ENCODE measurements at regions not wholly inside any gene's neighbourhood (a gene's known extent, or its start where the extent isn't known, plus 50 kb on each side); places are given as distances from the start of the nearest gene placed in this dataset.
"Not testable (repeated sequence)": the region's sequence is repeated elsewhere in the genome, so short reads cannot be mapped to it uniquely, and the experiment has no call there.

DNA sequence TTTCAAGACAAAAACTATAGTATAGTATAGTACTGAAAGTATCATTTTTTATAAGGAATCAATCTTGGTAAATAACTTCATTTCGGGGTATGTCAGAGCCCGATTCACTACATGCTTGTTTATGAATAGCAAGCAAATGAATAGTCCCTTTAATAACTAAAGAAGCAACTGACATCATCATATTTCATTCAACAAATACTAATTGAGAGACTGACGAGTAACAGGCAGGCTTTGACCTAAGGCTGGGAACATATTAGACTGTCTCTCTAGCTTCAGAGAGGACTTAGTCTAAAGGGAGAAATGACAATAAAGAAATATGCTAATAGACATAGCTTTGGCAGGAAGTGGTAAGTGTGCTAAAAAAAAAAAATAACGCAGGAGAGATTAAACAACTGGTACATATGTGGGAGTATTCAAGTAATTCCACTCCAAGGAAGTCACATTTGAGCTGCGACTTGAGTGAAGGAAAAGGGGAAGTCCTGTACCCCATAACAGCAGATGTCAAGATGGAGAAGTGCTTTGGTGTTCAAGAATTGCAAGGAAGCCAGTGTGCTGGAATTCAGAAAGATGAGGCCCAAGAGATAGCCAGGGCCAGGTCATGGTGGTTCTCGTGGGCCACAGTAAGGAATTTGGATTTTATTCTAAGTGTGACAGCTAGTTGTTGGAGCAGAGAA, 284.9 kb downstream of the FBXO8 start:
- POLR2A ChIA-PET (ENCODE audit: partially characterized antibody) = no interaction called here
- WGBS, 2 experiments (ENCODE audit: extremely low coverage in 1 of 2, insufficient coverage in 1 of 2, insufficient read length in 1 of 2, insufficient replicate concordance in 2 of 2, low coverage in 1 of 2, low lambda C conversion rate in 2 of 2, missing lambda C conversion rate in 1 of 2) = 94% methylated on average over 6 of the region's 6 CpGs; no CpG with 5 or more reads in 1 of the 2 experiments
- Histone ChIP-seq H3K27me3 (replicated peaks in 1 of 4; ENCODE audit: control insufficient read depth in 3 of 4, extremely low read depth in 1 of 4, insufficient read depth in 3 of 4, low read length in 3 of 4) (no peaks in the 10 kb centered on the region), H3K4me2 (ENCODE audit: insufficient read depth in 1 of 2, low read depth in 2 of 2, low read length in 2 of 2) (no peak overlapping the region), H3K18ac (ENCODE audit: extremely low read depth, low read length) (no peak overlapping the region), H3K23me2 (ENCODE audit: low read depth, low read length) (no peaks in the 10 kb centered on the region), H3K9me3 (ENCODE audit: insufficient read depth in 2 of 2, low read depth in 1 of 2, low read length in 1 of 2) (no peaks in the 10 kb centered on the region), H3K27ac (ENCODE audit: low read depth, low read length) (no peak overlapping the region), H3K9ac (replicated peaks in 1 of 4; ENCODE audit: extremely low read depth in 1 of 4, low read depth in 3 of 4, low read length in 3 of 4) (no peak overlapping the region), H4K5ac (ENCODE audit: insufficient read length, low read depth, low read length) (no peak overlapping the region), H3K79me2 (ENCODE audit: control insufficient read depth in 1 of 2, insufficient read depth in 2 of 2, low read length in 2 of 2) (no peaks in the 10 kb centered on the region), H3K14ac (ENCODE audit: insufficient read length) (no peak overlapping the region), H4K20me1 (replicated peaks in 1 of 2; ENCODE audit: control insufficient read depth in 1 of 2, insufficient read depth in 2 of 2, low read length in 2 of 2) (no peaks in the 10 kb centered on the region), H3K4me3 (ENCODE audit: extremely low read depth in 1 of 4, insufficient read depth in 2 of 4, low read depth in 3 of 4, low read length in 4 of 4) (no peak overlapping the region), H3K36me3 (ENCODE audit: control insufficient read depth in 2 of 4, insufficient read depth in 4 of 4, low read length in 3 of 4) (no peaks in the 10 kb centered on the region), H3K4ac (replicated peaks; ENCODE audit: insufficient read length, low read depth, low read length) (no peak overlapping the region), H2BK20ac (ENCODE audit: low read length) (no peak overlapping the region), H4K91ac (replicated peaks; ENCODE audit: insufficient read length, low read length) (no peak overlapping the region), H2BK120ac (replicated peaks; ENCODE audit: low read depth, low read length) (no peak overlapping the region), H3K23ac (ENCODE audit: insufficient read length) (no peak overlapping the region), H2BK15ac (ENCODE audit: low read length) (no peak overlapping the region), H4K8ac (ENCODE audit: extremely low read depth, insufficient read depth, low read length) (no peak overlapping the region), H2AFZ (ENCODE audit: low read length) (no peak overlapping the region), H2BK5ac (ENCODE audit: low read depth, low read length) (no peak overlapping the region), H3K79me1 (ENCODE audit: low read depth, low read length) (no peaks in the 10 kb centered on the region), H2AK5ac (ENCODE audit: low read depth, low read length) (no peak overlapping the region), H2BK12ac (ENCODE audit: low read depth, low read length) (no peak overlapping the region), H3K56ac (replicated peaks; ENCODE audit: insufficient read length, low read depth, low read length) (no peak overlapping the region), H3K4me1 (replicated peaks in 1 of 4; ENCODE audit: control insufficient read depth in 3 of 4, insufficient read depth in 4 of 4, low read length in 3 of 4) (no peaks in the 10 kb centered on the region)
- FAIRE-seq (no peak), DNase-seq (ENCODE audit: low read depth in 1 of 2, low spot score in 2 of 2) (no peak)
- no peak for TF ChIP-seq BACH1 (IDR thresholded peaks at IDR 0.05; ENCODE audit: low read length)
- CTCF ChIA-PET (ENCODE audit: partially characterized antibody) = interaction anchor here (0.7 to 1.8 kb wide), 3 partner anchors 9 to 680 kb away, joined by 3 to 13 read pairs (median 3); no protein-coding TSS in a partner anchor

DNA sequence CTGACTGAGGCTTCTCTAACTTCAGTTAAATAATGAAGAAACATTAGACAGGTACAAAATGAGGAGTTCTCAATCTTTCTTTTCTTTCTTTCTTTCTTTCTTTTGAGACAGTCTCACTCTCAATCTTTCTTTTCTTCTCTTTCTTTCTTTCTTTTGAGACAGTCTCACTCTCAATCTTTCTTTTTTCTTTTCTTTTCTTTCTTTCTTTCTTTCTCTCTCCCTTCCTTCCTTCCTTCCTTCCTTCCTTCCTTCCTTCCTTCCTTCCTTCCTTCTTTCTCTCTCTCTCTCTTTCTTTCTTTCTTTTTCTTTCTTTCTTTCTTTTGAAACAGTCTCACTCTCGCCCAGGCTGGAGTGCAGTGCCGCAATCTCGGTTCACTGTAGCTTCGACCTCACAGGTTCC, 287.7 kb downstream of the FBXO8 start:
- POLR2A ChIA-PET (ENCODE audit: partially characterized antibody); DNase-seq (ENCODE audit: low read depth in 1 of 2, low spot score in 2 of 2); H4K8ac ChIP-seq (ENCODE audit: extremely low read depth, insufficient read depth, low read length); H2BK15ac ChIP-seq (ENCODE audit: low read length); H2AK5ac ChIP-seq (ENCODE audit: low read depth, low read length); H2BK12ac ChIP-seq (ENCODE audit: low read depth, low read length); H2BK20ac ChIP-seq (ENCODE audit: low read length); FAIRE-seq; H3K27ac ChIP-seq (ENCODE audit: low read depth, low read length); H2AFZ ChIP-seq (ENCODE audit: low read length); H3K23ac ChIP-seq (ENCODE audit: insufficient read length); H4K20me1 ChIP-seq (replicated peaks in 1 of 2; ENCODE audit: control insufficient read depth in 1 of 2, insufficient read depth in 2 of 2, low read length in 2 of 2); H4K91ac ChIP-seq (replicated peaks; ENCODE audit: insufficient read length, low read length); H3K4ac ChIP-seq (replicated peaks; ENCODE audit: insufficient read length, low read depth, low read length); H3K56ac ChIP-seq (replicated peaks; ENCODE audit: insufficient read length, low read depth, low read length); H4K5ac ChIP-seq (ENCODE audit: insufficient read length, low read depth, low read length); H3K4me1 ChIP-seq (replicated peaks in 1 of 4; ENCODE audit: control insufficient read depth in 3 of 4, insufficient read depth in 4 of 4, low read length in 3 of 4); H3K79me1 ChIP-seq (ENCODE audit: low read depth, low read length); H3K27me3 ChIP-seq (replicated peaks in 1 of 4; ENCODE audit: control insufficient read depth in 3 of 4, extremely low read depth in 1 of 4, insufficient read depth in 3 of 4, low read length in 3 of 4); H3K36me3 ChIP-seq (ENCODE audit: control insufficient read depth in 2 of 4, insufficient read depth in 4 of 4, low read length in 3 of 4); H2BK5ac ChIP-seq (ENCODE audit: low read depth, low read length); H3K79me2 ChIP-seq (ENCODE audit: control insufficient read depth in 1 of 2, insufficient read depth in 2 of 2, low read length in 2 of 2); H2BK120ac ChIP-seq (replicated peaks; ENCODE audit: low read depth, low read length); H3K18ac ChIP-seq (ENCODE audit: extremely low read depth, low read length); H3K4me2 ChIP-seq (ENCODE audit: insufficient read depth in 1 of 2, low read depth in 2 of 2, low read length in 2 of 2); H3K9ac ChIP-seq (replicated peaks in 1 of 4; ENCODE audit: extremely low read depth in 1 of 4, low read depth in 3 of 4, low read length in 3 of 4); H3K23me2 ChIP-seq (ENCODE audit: low read depth, low read length); H3K14ac ChIP-seq (ENCODE audit: insufficient read length); H3K9me3 ChIP-seq (ENCODE audit: insufficient read depth in 2 of 2, low read depth in 1 of 2, low read length in 1 of 2); H3K4me3 ChIP-seq (ENCODE audit: extremely low read depth in 1 of 4, insufficient read depth in 2 of 4, low read depth in 3 of 4, low read length in 4 of 4): not testable (repeated sequence)
- CTCF ChIA-PET (ENCODE audit: partially characterized antibody) = interaction anchor here (0.9 to 1.1 kb wide), 2 partner anchors 23 to 151 kb away, joined by 3 read pairs; no protein-coding TSS in a partner anchor
- 64% methylated on average over 4 of the region's 4 CpGs; no CpG with 5 or more reads in 1 of the 2 experiments for WGBS, 2 experiments (ENCODE audit: extremely low coverage in 1 of 2, insufficient coverage in 1 of 2, insufficient read length in 1 of 2, insufficient replicate concordance in 2 of 2, low coverage in 1 of 2, low lambda C conversion rate in 2 of 2, missing lambda C conversion rate in 1 of 2)
